Muscle layer of duodenum (tissue), 2 donors: ENCODE measurements at regions not wholly inside any gene's neighbourhood (a gene's known extent, or its start where the extent isn't known, plus 50 kb on each side); places are given as distances from the start of the nearest gene placed in this dataset.

Experiments used
- H3K27ac ChIP-seq: one replicate; pipeline ENCODE4 v1.7.0; 2013; ENCODE audit warnings: mild to moderate bottlenecking, low read length
- H3K27me3 ChIP-seq: one replicate; pipeline ENCODE4 v1.7.0; 2013; ENCODE audit warnings: low read depth, mild to moderate bottlenecking, control low read depth, low read length
- H3K36me3 ChIP-seq, 2 donors: one replicate each; pipeline ENCODE4 v1.7.0; 2013; ENCODE audit warnings: low read length in 2 of 2, control low read depth in 1 of 2, mild to moderate bottlenecking in 1 of 2; ENCODE audit not compliant: insufficient read depth in 2 of 2, control insufficient read depth in 1 of 2
- H3K4me1 ChIP-seq, 2 donors: one replicate each; pipeline ENCODE4 v1.7.0; 2013; ENCODE audit warnings: low read length in 2 of 2, mild to moderate bottlenecking in 2 of 2, control low read depth in 1 of 2, moderate library complexity in 1 of 2; ENCODE audit not compliant: insufficient read depth in 2 of 2, control insufficient read depth in 1 of 2
- H3K4me3 ChIP-seq, 2 donors: one replicate each; pipeline ENCODE4 v1.7.0; 2013; ENCODE audit warnings: low read length in 2 of 2, low read depth in 1 of 2, mild to moderate bottlenecking in 1 of 2
- H3K9me3 ChIP-seq, 2 donors: one replicate each; pipeline ENCODE4 v1.7.0; 2013; ENCODE audit warnings: low read length in 2 of 2, control low read depth in 1 of 2, mild to moderate bottlenecking in 1 of 2; ENCODE audit not compliant: control insufficient read depth in 1 of 2
- donor health status: healthy.

DNA sequence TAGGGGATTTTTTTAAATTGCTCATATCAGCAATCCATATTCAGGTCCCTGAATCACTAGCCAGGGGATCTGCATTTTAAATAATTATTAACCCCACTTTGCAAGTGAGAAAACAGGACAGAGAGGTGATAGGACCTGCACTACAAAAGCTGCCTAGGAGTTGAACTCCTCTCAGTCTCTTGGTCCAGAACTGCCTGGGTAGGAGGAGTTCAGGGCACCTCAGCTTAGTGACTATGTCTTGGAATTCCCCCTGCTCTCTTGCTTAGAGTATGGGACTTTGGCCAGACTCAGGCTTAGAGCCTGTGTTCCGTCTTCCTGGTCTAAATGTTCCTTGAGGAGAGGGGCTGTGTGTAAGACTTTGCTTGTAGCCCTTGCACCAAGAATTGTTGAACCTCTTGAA is 68.2 kb upstream of the WSCD2 start:
- no peaks in the 10 kb centered on the region for H3K9me3 ChIP-seq
- no peak overlapping the region for H3K27ac ChIP-seq
- H3K27me3 ChIP-seq, result no peaks in the 10 kb centered on the region
- H3K4me3 ChIP-seq, result no peak overlapping the region
- no peaks in the 10 kb centered on the region for H3K4me1 ChIP-seq
- no peaks in the 10 kb centered on the region for H3K36me3 ChIP-seq

- no peaks in the 10 kb centered on the region for H3K4me1 ChIP-seq
Observed at GRCh38 chr12:108063192-108063591, 65.9 kb upstream of the WSCD2 start.

DNA sequence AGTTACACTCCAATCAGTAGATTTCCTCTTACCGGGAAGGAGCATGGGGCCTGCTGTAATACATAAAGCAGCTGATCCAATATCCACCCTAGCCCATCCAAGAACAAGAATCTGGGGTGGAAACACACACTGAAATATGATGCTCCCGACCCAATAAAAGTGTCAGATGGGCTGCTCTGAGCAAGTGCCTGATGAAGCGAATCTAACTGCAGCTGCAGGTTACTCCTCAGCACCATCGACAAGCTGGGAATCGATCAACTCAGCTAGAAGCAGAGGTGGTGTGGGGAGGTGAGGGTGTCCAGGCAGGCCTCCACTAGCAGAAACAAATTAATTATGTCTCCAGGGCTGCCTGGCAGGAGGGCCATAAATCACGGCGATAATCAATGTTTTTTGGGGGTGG is 64.0 kb upstream of the WSCD2 start:
- H3K4me3 ChIP-seq, result no peak overlapping the region
- H3K27ac ChIP-seq, result no peak overlapping the region
- H3K36me3 ChIP-seq, result no peaks in the 10 kb centered on the region
- H3K27me3 ChIP-seq, result no peaks in the 10 kb centered on the region
- no peaks in the 10 kb centered on the region for H3K4me1 ChIP-seq
- H3K9me3 ChIP-seq, result no peaks in the 10 kb centered on the region

More at GRCh38 chr12:108063192-108063591, 65.9 kb upstream of the WSCD2 start:
- H3K27ac ChIP-seq, result no peak overlapping the region
- no peaks in the 10 kb centered on the region for H3K27me3 ChIP-seq
- no peak overlapping the region for H3K4me3 ChIP-seq
- no peaks in the 10 kb centered on the region for H3K36me3 ChIP-seq
- no peaks in the 10 kb centered on the region for H3K9me3 ChIP-seq

DNA sequence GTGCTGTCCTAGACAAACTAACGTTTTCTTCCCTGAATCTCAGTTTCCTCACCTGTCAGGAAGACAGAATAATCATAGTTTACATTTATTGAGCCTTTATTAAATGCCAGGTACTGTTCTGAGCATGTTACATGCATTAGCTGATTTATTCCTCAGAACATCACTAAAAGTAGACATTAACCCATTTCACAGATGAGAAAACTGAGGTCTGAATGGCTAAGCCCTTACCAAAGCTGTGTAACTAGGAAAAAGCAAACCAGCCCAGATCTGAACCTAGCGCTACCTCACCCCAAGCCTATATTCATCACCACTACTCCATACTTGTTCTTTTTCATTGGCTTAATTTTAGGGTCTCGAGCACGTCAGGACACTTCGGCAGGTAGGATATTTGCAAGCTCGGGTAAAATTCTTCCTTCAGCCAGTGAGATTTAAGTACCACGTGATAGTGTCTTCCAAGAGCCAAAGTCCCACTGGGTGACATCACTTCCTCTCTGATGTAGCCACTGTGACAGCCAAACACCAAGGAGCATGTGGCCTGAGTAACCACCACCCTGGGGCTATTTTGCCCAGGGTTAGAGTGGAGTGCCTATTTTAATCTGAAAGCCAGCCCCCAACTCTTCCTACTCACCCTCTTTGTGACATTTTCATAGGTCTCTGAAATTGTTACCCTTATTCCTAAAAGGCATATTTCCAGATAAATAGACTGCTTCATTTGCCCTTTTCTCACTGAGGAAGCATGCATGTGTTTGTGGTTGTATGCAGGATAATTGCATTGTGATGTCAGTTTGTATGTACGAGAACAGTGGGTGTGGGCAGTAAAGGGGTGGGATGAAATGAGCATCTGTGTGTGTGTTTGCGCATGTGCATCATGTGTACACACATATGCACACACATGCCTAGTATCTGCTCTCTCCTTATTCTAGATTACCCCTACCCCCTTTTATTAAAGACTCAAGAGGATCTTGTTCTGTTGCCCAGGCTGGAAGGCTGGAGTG is 62.2 kb upstream of the WSCD2 start:
- H3K9me3 ChIP-seq, result no peaks in the 10 kb centered on the region
- H3K4me1 ChIP-seq, result no peaks in the 10 kb centered on the region
- no peaks in the 10 kb centered on the region for H3K27me3 ChIP-seq
- H3K27ac ChIP-seq, result no peak overlapping the region
- H3K4me3 ChIP-seq, result no peak overlapping the region
- no peaks in the 10 kb centered on the region for H3K36me3 ChIP-seq

DNA sequence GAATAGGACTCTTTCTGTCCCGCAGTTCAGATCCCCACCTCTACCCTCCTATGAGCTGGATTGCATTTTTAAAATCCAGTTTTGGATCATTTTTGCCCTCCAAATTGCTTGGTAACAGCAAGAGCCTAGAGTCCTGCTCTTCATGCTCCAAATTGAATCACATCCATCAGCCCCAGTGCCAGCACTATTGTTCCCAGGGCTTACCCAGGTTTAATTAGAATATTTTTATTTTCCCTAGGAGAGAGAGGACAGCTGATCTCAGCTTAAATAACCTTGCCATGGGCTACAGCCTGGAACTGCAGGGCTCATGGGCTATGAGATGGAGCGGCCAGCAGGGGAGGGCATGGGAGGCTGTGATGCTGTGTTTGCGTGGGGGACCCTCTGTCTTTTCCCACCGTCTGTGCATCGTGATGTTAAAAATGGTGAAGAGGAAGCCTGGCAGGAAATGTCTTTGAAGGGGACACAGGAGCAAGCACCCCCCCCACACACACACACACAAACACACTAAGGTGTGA is 59.4 kb upstream of the WSCD2 start:
- Histone ChIP-seq H3K36me3 (no peaks in the 10 kb centered on the region), H3K4me1 (no peaks in the 10 kb centered on the region), H3K4me3 (no peak overlapping the region), H3K9me3 (no peaks in the 10 kb centered on the region), H3K27ac (no peak overlapping the region), H3K27me3 (no peaks in the 10 kb centered on the region)

- Histone ChIP-seq H3K4me3 (no peak overlapping the region), H3K27me3 (no peaks in the 10 kb centered on the region)
Observed at GRCh38 chr12:108075561-108075960, 53.5 kb upstream of the WSCD2 start.

GRCh38 chr12:108076556-108076955 is 52.5 kb upstream of the WSCD2 start:
- no peaks in the 10 kb centered on the region for H3K27me3 ChIP-seq
- no peaks in the 10 kb centered on the region for H3K36me3 ChIP-seq
- no peak overlapping the region for H3K4me3 ChIP-seq
- no peak overlapping the region for H3K27ac ChIP-seq
- no peaks in the 10 kb centered on the region for H3K9me3 ChIP-seq
- no peaks in the 10 kb centered on the region for H3K4me1 ChIP-seq

More at GRCh38 chr12:108075561-108075960, 53.5 kb upstream of the WSCD2 start:
- Histone ChIP-seq H3K36me3 (no peaks in the 10 kb centered on the region), H3K9me3 (no peaks in the 10 kb centered on the region), H3K27ac (no peak overlapping the region), H3K4me1 (no peaks in the 10 kb centered on the region)

DNA sequence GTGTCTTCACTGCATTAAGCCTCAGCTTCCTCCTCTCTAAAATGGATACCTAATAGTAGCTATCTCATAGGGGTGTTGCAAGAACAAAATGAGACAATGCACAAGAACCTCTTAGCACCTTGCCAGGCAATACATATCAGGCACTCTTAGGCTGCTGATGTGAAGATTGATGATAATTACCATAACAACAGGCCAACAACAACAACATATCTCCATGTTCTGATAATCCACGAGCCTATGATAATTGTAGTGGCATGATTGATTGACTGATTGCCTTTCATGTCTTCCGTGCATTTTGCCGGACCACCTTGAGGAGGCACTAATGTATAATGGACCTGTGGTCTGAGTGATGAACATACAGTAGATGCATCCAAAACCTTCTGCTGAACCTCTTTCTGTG is 50.7 kb upstream of the WSCD2 start:
- Histone ChIP-seq H3K4me1 (no peaks in the 10 kb centered on the region), H3K36me3 (no peaks in the 10 kb centered on the region), H3K27me3 (no peaks in the 10 kb centered on the region), H3K9me3 (no peaks in the 10 kb centered on the region), H3K4me3 (no peak overlapping the region), H3K27ac (no peak overlapping the region)
